Calu3 (cell line): ENCODE measurements at regions not wholly inside any gene's neighbourhood (a gene's known extent, or its start where the extent isn't known, plus 50 kb on each side); places are given as distances from the start of the nearest gene placed in this dataset.

Experiments used
- BruUV-seq: library from RNA; stranded (reverse); fragments of 400-500 nt; replicated peaks from 2 replicates; lab custom pipeline; 2021; lab: Mats Ljungman, UMichigan
- CTCF ChIA-PET: fragments of 300-600 bp; sonication (Branson Sonifier 250); formaldehyde crosslinking; loops from one replicate; lab custom pipeline; 2022; ENCODE audit warnings: antibody characterized with exemption; lab: Charles Lee
- DNase-seq: peaks from one replicate; pipeline ENCODE4 v3.0.0; 2022
- H3K27ac Mint-ChIP-seq: one replicate; pipeline ENCODE4 v1.8.0; 2022; ENCODE audit warnings: mixed read lengths; ENCODE audit not compliant: unreplicated experiment
- H3K27me3 Mint-ChIP-seq: one replicate; pipeline ENCODE4 v1.8.0; 2022; ENCODE audit warnings: mixed read lengths; ENCODE audit not compliant: unreplicated experiment
- H3K36me3 Mint-ChIP-seq: one replicate; pipeline ENCODE4 v1.8.0; 2022; ENCODE audit warnings: mild to moderate bottlenecking, moderate library complexity, mixed read lengths; ENCODE audit not compliant: insufficient read depth, unreplicated experiment
- H3K4me1 Mint-ChIP-seq: one replicate; pipeline ENCODE4 v1.8.0; 2022; ENCODE audit warnings: mild to moderate bottlenecking, low read depth, mixed read lengths; ENCODE audit not compliant: unreplicated experiment
- H3K4me3 Mint-ChIP-seq: one replicate; pipeline ENCODE4 v1.8.0; 2022; ENCODE audit warnings: mild to moderate bottlenecking, low read depth, moderate library complexity, mixed read lengths; ENCODE audit not compliant: unreplicated experiment
- H3K9me3 Mint-ChIP-seq: one replicate; pipeline ENCODE4 v1.8.0; 2022; ENCODE audit warnings: low read depth, mixed read lengths; ENCODE audit not compliant: unreplicated experiment
- CTCF ChIP-seq: fragments of 200-600 bp; IDR thresholded peaks from one replicate; pipeline ENCODE4 v1.8.0; 2022; ENCODE audit warnings: antibody characterized with exemption; ENCODE audit not compliant: unreplicated experiment
- intact Hi-C: fragments of 100-400 bp; cut with micrococcal nuclease; formaldehyde crosslinking; loops from one replicate; pipeline ENCODE4 v1.10.0; 2022; ENCODE audit not compliant: unreplicated experiment

DNA sequence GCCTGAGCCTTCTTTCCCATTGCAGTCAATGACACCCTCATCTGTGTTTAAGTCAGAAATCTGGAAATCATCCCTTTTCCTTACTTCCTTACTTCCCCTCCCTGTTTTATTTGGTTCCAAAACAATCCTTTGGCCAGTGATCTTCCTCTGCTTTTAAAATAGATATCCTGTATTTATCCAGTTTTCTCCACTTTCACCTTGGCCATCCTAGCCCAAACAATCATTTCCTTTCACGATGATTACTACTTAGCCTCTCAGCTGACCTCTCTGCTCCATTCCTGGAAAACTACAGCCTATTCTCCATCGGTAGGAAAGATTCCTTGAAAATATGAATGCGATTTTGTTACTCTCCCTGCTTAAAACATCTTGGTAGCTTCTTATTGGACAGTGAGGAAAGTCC, 565.4 kb downstream of the TLR4 start:
- CTCF ChIA-PET, result no interaction called here
- TF ChIP-seq CTCF, result no peak
- Mint-ChIP-seq H3K4me3 (no peak overlapping the region), H3K9me3 (peaks cover 6% of the 10 kb centered on the region), H3K27me3 (no peaks in the 10 kb centered on the region), H3K27ac (no peak overlapping the region), H3K36me3 (no peaks in the 10 kb centered on the region), H3K4me1 (no peaks in the 10 kb centered on the region)
- BruUV-seq, result no TSS peak
- no peak for DNase-seq
- intact Hi-C loops, result no loop called here

DNA sequence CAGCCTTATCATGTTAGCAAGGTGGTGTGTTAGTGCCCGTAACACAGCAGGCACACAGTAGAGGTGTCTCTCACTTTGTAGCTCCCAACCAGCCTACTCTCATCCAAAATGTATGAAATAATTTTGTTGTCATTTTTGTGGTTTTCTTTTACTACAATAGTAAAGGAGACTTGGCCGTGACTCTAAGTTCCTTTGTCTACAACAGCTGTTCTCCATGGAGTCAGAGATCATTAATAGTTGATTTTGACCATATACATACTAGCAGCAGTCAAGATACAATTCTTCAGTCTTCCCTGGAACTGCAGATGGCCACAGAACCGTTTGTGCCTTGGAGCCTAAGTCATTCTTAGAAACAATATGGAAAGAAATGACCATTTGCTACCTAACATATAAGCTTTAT, 567.1 kb downstream of the TLR4 start:
- H3K27ac Mint-ChIP-seq, result no peak overlapping the region
- H3K4me3 Mint-ChIP-seq, result no peak overlapping the region
- CTCF ChIA-PET, result no interaction called here
- no peaks in the 10 kb centered on the region for H3K36me3 Mint-ChIP-seq
- H3K4me1 Mint-ChIP-seq, result no peaks in the 10 kb centered on the region
- no TSS peak for BruUV-seq
- H3K27me3 Mint-ChIP-seq, result no peaks in the 10 kb centered on the region
- no peak for DNase-seq
- no peak for TF ChIP-seq CTCF
- H3K9me3 Mint-ChIP-seq, result peaks cover 6% of the 10 kb centered on the region
- intact Hi-C loops, result no loop called here

DNA sequence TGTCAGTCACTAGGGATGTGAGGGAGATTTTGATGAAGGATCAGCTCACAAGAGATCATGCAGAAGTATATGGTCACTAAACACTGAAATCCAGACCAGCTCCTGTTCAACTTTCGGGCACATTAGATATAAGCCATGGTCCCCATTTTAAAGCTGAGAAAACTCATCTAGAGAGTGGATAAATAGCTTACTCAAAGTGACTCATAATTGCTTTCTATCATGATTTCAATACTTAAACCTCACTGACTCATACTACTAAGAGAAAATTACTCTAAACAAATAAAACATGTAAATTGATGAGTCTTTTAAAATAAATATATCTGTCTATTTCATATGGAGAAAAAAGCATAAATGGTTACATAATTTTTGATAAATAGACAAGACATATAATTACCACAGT, 567.7 kb downstream of the TLR4 start:
- Mint-ChIP-seq H3K27me3 (no peaks in the 10 kb centered on the region), H3K4me3 (no peak overlapping the region), H3K4me1 (no peaks in the 10 kb centered on the region), H3K9me3 (peaks cover 8% of the 10 kb centered on the region), H3K27ac (no peak overlapping the region), H3K36me3 (no peaks in the 10 kb centered on the region)
- no peak for DNase-seq
- CTCF ChIA-PET, result no interaction called here
- intact Hi-C loops, result no loop called here
- BruUV-seq, result no TSS peak
- TF ChIP-seq CTCF, result no peak

DNA sequence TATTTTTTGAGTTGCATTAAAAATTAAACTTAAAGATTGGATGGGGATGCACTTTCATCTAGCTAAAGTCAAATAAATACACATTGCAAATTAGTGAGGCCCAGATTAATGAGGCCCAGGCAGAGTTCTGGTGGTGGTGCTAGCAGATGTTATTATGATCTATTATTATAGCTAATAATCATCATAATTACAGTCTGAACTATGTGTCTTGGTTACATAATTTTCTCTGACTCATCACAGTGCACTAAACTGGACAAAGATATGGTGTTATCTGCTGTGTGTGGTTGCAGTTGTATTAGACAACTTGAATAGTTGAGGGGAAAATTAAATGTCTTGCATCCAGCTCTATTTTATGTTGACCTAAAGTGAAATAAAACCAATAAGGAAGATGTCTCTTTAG, 568.8 kb downstream of the TLR4 start:
- H3K27ac Mint-ChIP-seq, result no peak overlapping the region
- H3K9me3 Mint-ChIP-seq, result peaks cover 12% of the 10 kb centered on the region
- H3K4me1 Mint-ChIP-seq, result no peaks in the 10 kb centered on the region
- BruUV-seq, result no TSS peak
- no peaks in the 10 kb centered on the region for H3K36me3 Mint-ChIP-seq
- H3K27me3 Mint-ChIP-seq, result no peaks in the 10 kb centered on the region
- intact Hi-C loops, result no loop called here
- no peak for DNase-seq
- TF ChIP-seq CTCF, result no peak
- no peak overlapping the region for H3K4me3 Mint-ChIP-seq
- CTCF ChIA-PET, result no interaction called here
